ENCODE measurements at regions not wholly inside any gene's neighbourhood (a gene's known extent, or its start where the extent isn't known, plus 50 kb on each side); places are given as distances from the start of the nearest gene placed in this dataset.
A peak's percentile ranks its signal among the peaks of the same experiment; 100 is the strongest.

DNA sequence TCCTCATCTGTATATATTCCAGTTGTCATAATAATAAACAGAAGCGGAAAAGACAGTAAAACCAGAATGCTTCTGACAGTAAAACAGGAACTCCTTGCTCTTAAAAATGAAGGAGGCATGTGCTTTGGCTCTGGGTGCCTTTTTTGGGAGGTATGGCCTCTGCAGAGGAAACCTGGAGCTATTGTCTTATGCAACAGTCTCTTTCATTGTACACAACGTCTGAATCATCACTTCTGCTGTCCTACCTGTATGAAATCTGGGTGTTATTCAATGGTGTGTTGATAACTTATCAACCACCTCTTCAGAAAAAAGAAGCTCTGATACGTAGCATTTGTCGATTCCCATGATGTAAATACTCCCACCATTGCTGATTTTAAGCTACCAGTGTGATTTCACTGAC is 64.8 kb downstream of the CDCA7 start:
- in situ Hi-C loops (cut with HindIII; ENCODE audit: low pct_ligation_motif_present, low sequenced_read_pairs) = no loop called here
- no peak overlapping the region for H3K4me3 ChIP-seq (ENCODE audit: low read depth, low read length)
- DNase-seq = no peak
- H3K27me3 ChIP-seq (replicated peaks) = no peaks in the 10 kb centered on the region
- H3K36me3 ChIP-seq (replicated peaks) = no peaks in the 10 kb centered on the region
- no peak overlapping the region for H3K27ac ChIP-seq
- TF ChIP-seq, protein P1, sequence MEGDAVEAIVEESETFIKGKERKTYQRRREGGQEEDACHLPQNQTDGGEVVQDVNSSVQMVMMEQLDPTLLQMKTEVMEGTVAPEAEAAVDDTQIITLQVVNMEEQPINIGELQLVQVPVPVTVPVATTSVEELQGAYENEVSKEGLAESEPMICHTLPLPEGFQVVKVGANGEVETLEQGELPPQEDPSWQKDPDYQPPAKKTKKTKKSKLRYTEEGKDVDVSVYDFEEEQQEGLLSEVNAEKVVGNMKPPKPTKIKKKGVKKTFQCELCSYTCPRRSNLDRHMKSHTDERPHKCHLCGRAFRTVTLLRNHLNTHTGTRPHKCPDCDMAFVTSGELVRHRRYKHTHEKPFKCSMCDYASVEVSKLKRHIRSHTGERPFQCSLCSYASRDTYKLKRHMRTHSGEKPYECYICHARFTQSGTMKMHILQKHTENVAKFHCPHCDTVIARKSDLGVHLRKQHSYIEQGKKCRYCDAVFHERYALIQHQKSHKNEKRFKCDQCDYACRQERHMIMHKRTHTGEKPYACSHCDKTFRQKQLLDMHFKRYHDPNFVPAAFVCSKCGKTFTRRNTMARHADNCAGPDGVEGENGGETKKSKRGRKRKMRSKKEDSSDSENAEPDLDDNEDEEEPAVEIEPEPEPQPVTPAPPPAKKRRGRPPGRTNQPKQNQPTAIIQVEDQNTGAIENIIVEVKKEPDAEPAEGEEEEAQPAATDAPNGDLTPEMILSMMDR (IDR thresholded peaks at IDR 0.05; ENCODE audit: low read depth, low read length, missing control alignments) = no peak

DNA sequence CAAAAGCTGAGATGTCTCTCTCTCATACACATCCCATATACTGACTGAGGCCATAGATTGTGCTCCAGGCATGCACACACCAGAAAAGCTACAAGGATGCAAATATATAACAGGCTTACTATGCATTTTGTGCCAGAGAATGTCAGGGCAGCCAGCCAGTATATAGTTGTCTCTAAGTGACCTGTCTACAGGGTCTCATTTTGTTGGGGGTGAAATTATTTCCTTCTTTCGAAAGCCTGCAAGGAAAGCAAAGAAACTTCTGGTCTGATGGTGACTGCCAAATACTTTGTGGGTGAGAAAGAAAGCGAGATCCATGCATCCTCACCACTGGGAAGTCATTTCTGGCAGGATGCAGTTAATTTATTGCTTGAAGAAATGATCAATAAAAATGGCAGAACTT is 70.2 kb downstream of the CDCA7 start:
- no peak for DNase-seq
- H3K4me3 ChIP-seq (ENCODE audit: low read depth, low read length) = no peak overlapping the region
- no peaks in the 10 kb centered on the region for H3K36me3 ChIP-seq (replicated peaks)
- no peaks in the 10 kb centered on the region for H3K27me3 ChIP-seq (replicated peaks)
- in situ Hi-C loops (cut with HindIII; ENCODE audit: low pct_ligation_motif_present, low sequenced_read_pairs) = no loop called here
- TF ChIP-seq, protein P1 (IDR thresholded peaks at IDR 0.05; ENCODE audit: low read depth, low read length, missing control alignments) = no peak
- H3K27ac ChIP-seq = no peak overlapping the region

DNA sequence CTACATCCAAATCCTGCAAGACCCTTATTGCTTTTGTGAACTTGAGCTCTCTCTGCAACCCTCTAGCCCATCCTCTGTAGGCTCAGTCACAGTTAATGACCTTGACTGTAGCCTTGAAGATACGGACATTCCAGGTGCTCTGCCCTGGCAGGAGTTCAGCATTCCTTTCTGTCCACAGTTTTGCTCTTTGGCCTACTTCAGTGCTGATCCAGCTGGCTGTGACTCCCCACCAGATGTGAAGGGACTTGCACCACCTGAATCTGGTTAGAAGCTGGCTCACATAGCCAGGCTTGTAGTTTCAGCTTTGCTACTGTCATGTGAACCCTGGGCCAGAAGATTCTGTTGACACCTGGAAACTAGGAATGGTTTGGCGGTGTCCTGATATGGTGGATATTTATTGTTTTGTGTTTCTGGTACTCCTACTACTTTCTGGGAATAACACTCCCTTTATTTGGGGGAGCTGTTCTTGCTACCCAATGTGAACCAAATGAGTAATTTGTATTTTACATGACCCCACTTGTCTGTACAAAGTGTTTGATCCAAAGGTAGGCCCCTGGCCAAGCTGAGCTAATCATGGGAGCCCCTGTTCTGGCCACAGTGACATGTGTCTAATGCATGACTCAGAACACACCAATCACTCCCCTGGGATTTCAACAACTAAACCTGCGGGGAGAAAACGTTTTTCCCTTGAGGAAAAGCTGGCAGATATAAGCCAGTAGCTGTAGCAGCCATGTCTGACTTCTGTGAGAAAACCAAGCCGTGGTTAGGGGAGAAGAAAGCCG is 73.4 kb downstream of the CDCA7 start:
- H3K27me3 ChIP-seq (replicated peaks) = no peaks in the 10 kb centered on the region
- TF ChIP-seq, protein P1 (IDR thresholded peaks at IDR 0.05; ENCODE audit: low read depth, low read length, missing control alignments) = no peak
- in situ Hi-C loops (cut with HindIII; ENCODE audit: low pct_ligation_motif_present, low sequenced_read_pairs) = no loop called here
- no peaks in the 10 kb centered on the region for H3K36me3 ChIP-seq (replicated peaks)
- H3K27ac ChIP-seq = no peak overlapping the region
- peak; percentile 56 for DNase-seq
- H3K4me3 ChIP-seq (ENCODE audit: low read depth, low read length) = no peak overlapping the region

- in situ Hi-C loops (cut with HindIII; ENCODE audit: low pct_ligation_motif_present, low sequenced_read_pairs) = no loop called here
- DNase-seq = no peak
- TF ChIP-seq, protein P1 (IDR thresholded peaks at IDR 0.05; ENCODE audit: low read depth, low read length, missing control alignments) = peak; percentile 13
- H3K36me3 ChIP-seq (replicated peaks) = no peaks in the 10 kb centered on the region
- no peak overlapping the region for H3K4me3 ChIP-seq (ENCODE audit: low read depth, low read length)
- H3K27ac ChIP-seq = no peak overlapping the region
- H3K27me3 ChIP-seq (replicated peaks) = no peaks in the 10 kb centered on the region
Measured at GRCh38 chr2:173431191-173431590, 76.5 kb downstream of the CDCA7 start.

- Histone ChIP-seq H3K27ac (no peak overlapping the region), H3K27me3 (replicated peaks) (no peaks in the 10 kb centered on the region), H3K36me3 (replicated peaks) (no peaks in the 10 kb centered on the region), H3K4me3 (ENCODE audit: low read depth, low read length) (no peak overlapping the region)
- peak; percentile 32 for DNase-seq
- in situ Hi-C loops (cut with HindIII; ENCODE audit: low pct_ligation_motif_present, low sequenced_read_pairs) = no loop called here
- TF ChIP-seq, protein P1 (IDR thresholded peaks at IDR 0.05; ENCODE audit: low read depth, low read length, missing control alignments) = no peak
Measured at GRCh38 chr2:173432049-173432754, 77.5 kb downstream of the CDCA7 start.
